K562 (cell line): ENCODE measurements at regions not wholly inside any gene's neighbourhood (a gene's known extent, or its start where the extent isn't known, plus 50 kb on each side); places are given as distances from the start of the nearest gene placed in this dataset.

Experiments used
- CBX8 ChIP-seq: fragments of 200-600 bp; sonication (generic); IDR thresholded peaks from 2 replicates; pipeline ENCODE4 v1.6.1; 2012; ENCODE audit warnings: borderline replicate concordance, mixed run types, low read depth, mild to moderate bottlenecking, moderate library complexity, mixed read lengths, low read length, control low read depth, inconsistent platforms; ENCODE audit not compliant: poor library complexity, severe bottlenecking; ENCODE audit errors: extremely low read depth
- CTCF ChIP-seq, 3 experiments: IDR thresholded peaks in 2 of 3; conservative IDR thresholded peaks in 1 of 3; 2 replicates each; pipeline ENCODE4 v1.5.1; 2011 to 2012; ENCODE audit warnings: low read length in 3 of 3, mild to moderate bottlenecking in 3 of 3, control low read depth in 2 of 3, improper control_type of control experiment in 1 of 3, inconsistent platforms in 1 of 3, low read depth in 1 of 3, mixed read lengths in 1 of 3, moderate library complexity in 1 of 3; ENCODE audit not compliant: insufficient read depth in 2 of 3
- KAT2B ChIP-seq: IDR thresholded peaks from one replicate; pipeline ENCODE4 v1.6.1; 2012; ENCODE audit warnings: low read depth, mild to moderate bottlenecking, control low read depth, inconsistent platforms, low read length, moderate library complexity
- MYC ChIP-seq, 2 experiments: fragments of 250-450 bp in 1 of 2; sonication (Bioruptor Pico) in 1 of 2; IDR thresholded peaks; 2 replicates each; pipeline versions ENCODE4 v1.5.1 to v1.6.1; 2012 to 2021; ENCODE audit warnings: low read depth in 2 of 2, borderline replicate concordance in 1 of 2, improper control_type of control experiment in 1 of 2, low read length in 1 of 2, mild to moderate bottlenecking in 1 of 2, moderate library complexity in 1 of 2

GRCh38 chr9:111098093-111098492 is 59.8 kb upstream of the LPAR1 start:
- TF ChIP-seq CBX8 (no peak), KAT2B (no peak), MYC (IDR thresholded peaks at IDR 0.05; ENCODE audit: low read depth, low read length) (no peak), MYC (CRISPR knock-in tag; IDR thresholded peaks at IDR 0.05; ENCODE audit: borderline replicate concordance, low read depth) (no peak), CTCF (IDR thresholded peaks at IDR 0.05 in 2 of 3, conservative IDR thresholded peaks at IDR 0.05 in 1 of 3; ENCODE audit: insufficient read depth in 2 of 3, low read depth in 1 of 3, low read length in 3 of 3) (no peak)
